ENCODE measurements at regions not wholly inside any gene's neighbourhood (a gene's known extent, or its start where the extent isn't known, plus 50 kb on each side); places are given as distances from the start of the nearest gene placed in this dataset.

GRCh38 chr16:76176153-76176552 lies 101.0 kb upstream of the CNTNAP4 start:
- H3K9me3 Mint-ChIP-seq (ENCODE audit: insufficient read depth): peaks cover 2% of the 10 kb centered on the region
- intact Hi-C loops (cut with micrococcal nuclease): no loop called here

GRCh38 chr16:76176616-76177015 lies 100.6 kb upstream of the CNTNAP4 start:
- Histone ChIP-seq H4K20me1 (ENCODE audit: control insufficient read depth, insufficient read depth, low read length, poor library complexity, severe bottlenecking) (no peaks in the 10 kb centered on the region), H3K36me3 (replicated peaks in 1 of 2; ENCODE audit: control extremely low read depth in 1 of 2, control insufficient read depth in 1 of 2, extremely low read depth in 1 of 2, insufficient read depth in 2 of 2, low read length in 1 of 2) (no peaks in the 10 kb centered on the region), H3K4me2 (replicated peaks; ENCODE audit: low read depth, low read length, poor library complexity, severe bottlenecking) (no peak overlapping the region), H3K4me1 (ENCODE audit: control insufficient read depth in 2 of 2, insufficient read depth in 2 of 2, low read length in 2 of 2) (no peaks in the 10 kb centered on the region), H3K27me3 (replicated peaks in 1 of 4; ENCODE audit: control extremely low read depth in 1 of 4, control insufficient read depth in 3 of 4, insufficient read depth in 4 of 4, low read length in 3 of 4) (no peaks in the 10 kb centered on the region), H3K27ac (ENCODE audit: low read length in 2 of 2) (no peak overlapping the region), H3K9me3 (ENCODE audit: control extremely low read depth in 1 of 3, control insufficient read depth in 2 of 3, insufficient read depth in 1 of 3, low read length in 2 of 3) (no peaks in the 10 kb centered on the region), H2AFZ (ENCODE audit: insufficient read depth, low read depth, low read length, poor library complexity, severe bottlenecking) (no peak overlapping the region), H3K79me2 (ENCODE audit: control insufficient read depth, insufficient read depth, low read length) (no peaks in the 10 kb centered on the region), H3K4me3 (ENCODE audit: control extremely low read depth in 1 of 5, extremely low read depth in 1 of 5, insufficient read depth in 1 of 5, low read depth in 2 of 5, low read length in 4 of 5) (no peak overlapping the region), H3K9ac (ENCODE audit: low read length) (no peak overlapping the region)
- 84% methylated on average over 3 of the region's 4 CpGs for WGBS (ENCODE audit: insufficient coverage)
- Mint-ChIP-seq H3K27me3 (no peaks in the 10 kb centered on the region), H3K9me3 (ENCODE audit: insufficient read depth) (peaks cover 2% of the 10 kb centered on the region), H3K4me3 (no peak overlapping the region), H3K27ac (no peak overlapping the region), H3K4me1 (no peaks in the 10 kb centered on the region)
- TF ChIP-seq CTCF (IDR thresholded peaks at IDR 0.05) (no peak), EZH2 (IDR thresholded peaks at IDR 0.05; ENCODE audit: borderline replicate concordance, insufficient read depth, low read depth, low read length, poor library complexity, severe bottlenecking) (no peak)
- POLR2A ChIA-PET: no interaction called here
- DNase-seq: no peak
- CTCF ChIA-PET: no interaction called here
- intact Hi-C loops (cut with micrococcal nuclease): no loop called here
- no peak for ATAC-seq (ENCODE audit: low read depth)

More at GRCh38 chr16:76176153-76176552, 101.0 kb upstream of the CNTNAP4 start:
- Mint-ChIP-seq H3K27ac (no peak overlapping the region), H3K27me3 (no peaks in the 10 kb centered on the region), H3K4me3 (no peak overlapping the region), H3K4me1 (no peaks in the 10 kb centered on the region)
- no peaks in the 10 kb centered on the region for H3K79me2 ChIP-seq (ENCODE audit: control insufficient read depth, insufficient read depth, low read length)
- no peak for ATAC-seq (ENCODE audit: low read depth)
- TF ChIP-seq EZH2 (IDR thresholded peaks at IDR 0.05; ENCODE audit: borderline replicate concordance, insufficient read depth, low read depth, low read length, poor library complexity, severe bottlenecking): no peak
- no peak for TF ChIP-seq CTCF (IDR thresholded peaks at IDR 0.05)
- DNase-seq: no peak
- no peak overlapping the region for H3K27ac ChIP-seq (ENCODE audit: low read length in 2 of 2)
- no peaks in the 10 kb centered on the region for H3K27me3 ChIP-seq (replicated peaks in 1 of 4; ENCODE audit: control extremely low read depth in 1 of 4, control insufficient read depth in 3 of 4, insufficient read depth in 4 of 4, low read length in 3 of 4)
- no peak overlapping the region for H2AFZ ChIP-seq (ENCODE audit: insufficient read depth, low read depth, low read length, poor library complexity, severe bottlenecking)
- ChIA-PET POLR2A (no interaction called here), CTCF (no interaction called here)
- no peaks in the 10 kb centered on the region for H3K4me1 ChIP-seq (ENCODE audit: control insufficient read depth in 2 of 2, insufficient read depth in 2 of 2, low read length in 2 of 2)
- 45% methylated on average over 1 of the region's 4 CpGs for WGBS (ENCODE audit: insufficient coverage)
- H3K9me3 ChIP-seq (ENCODE audit: control extremely low read depth in 1 of 3, control insufficient read depth in 2 of 3, insufficient read depth in 1 of 3, low read length in 2 of 3): no peaks in the 10 kb centered on the region
- H4K20me1 ChIP-seq (ENCODE audit: control insufficient read depth, insufficient read depth, low read length, poor library complexity, severe bottlenecking): no peaks in the 10 kb centered on the region
- H3K4me2 ChIP-seq (replicated peaks; ENCODE audit: low read depth, low read length, poor library complexity, severe bottlenecking): no peak overlapping the region
- no peaks in the 10 kb centered on the region for H3K36me3 ChIP-seq (replicated peaks in 1 of 2; ENCODE audit: control extremely low read depth in 1 of 2, control insufficient read depth in 1 of 2, extremely low read depth in 1 of 2, insufficient read depth in 2 of 2, low read length in 1 of 2)
- no peak overlapping the region for H3K4me3 ChIP-seq (ENCODE audit: control extremely low read depth in 1 of 5, extremely low read depth in 1 of 5, insufficient read depth in 1 of 5, low read depth in 2 of 5, low read length in 4 of 5)
- H3K9ac ChIP-seq (ENCODE audit: low read length): no peak overlapping the region

Measured in B cell (primary cell).